HG03175 (cell line): ENCODE measurements at regions not wholly inside any gene's neighbourhood (a gene's known extent, or its start where the extent isn't known, plus 50 kb on each side); places are given as distances from the start of the nearest gene placed in this dataset.

ENCODE experiments used
- ATAC-seq: cut with Tn5 transposase; IDR thresholded peaks from one replicate; pipeline ENCODE4 v1.9.1; 2021; ENCODE audit warnings: mild to moderate bottlenecking, moderate library complexity; ENCODE audit not compliant: unreplicated experiment

GRCh38 chr5:93322974-93323860 lies 257.8 kb downstream of the NR2F1-AS1 start:
- ATAC-seq = no peak

- ATAC-seq = no peak
Measured at GRCh38 chr5:93320920-93321445, 260.0 kb downstream of the NR2F1-AS1 start.

GRCh38 chr5:93313672-93314071 lies 267.3 kb downstream of the NR2F1-AS1 start:
- ATAC-seq = no peak

GRCh38 chr5:93311881-93312280 lies 269.1 kb downstream of the NR2F1-AS1 start:
- no peak for ATAC-seq

- no peak for ATAC-seq
Measured at GRCh38 chr5:93307557-93307956, 273.5 kb downstream of the NR2F1-AS1 start.

- no peak for ATAC-seq
Measured at GRCh38 chr5:93305984-93306383, 275.0 kb downstream of the NR2F1-AS1 start.

GRCh38 chr5:93304456-93305250 lies 276.4 kb downstream of the NR2F1-AS1 start:
- no peak for ATAC-seq

- ATAC-seq = no peak
Measured at GRCh38 chr5:93303291-93303691, 277.7 kb downstream of the NR2F1-AS1 start.

GRCh38 chr5:93302711-93303110 lies 278.3 kb downstream of the NR2F1-AS1 start:
- no peak for ATAC-seq

- ATAC-seq = no peak
Measured at GRCh38 chr5:93300945-93301344, 280.1 kb downstream of the NR2F1-AS1 start.

GRCh38 chr5:93300309-93300923 lies 280.6 kb downstream of the NR2F1-AS1 start:
- ATAC-seq = no peak

- ATAC-seq = no peak
Measured at GRCh38 chr5:93299681-93300308, 281.2 kb downstream of the NR2F1-AS1 start.

- ATAC-seq = no peak
Measured at GRCh38 chr5:93297116-93297515, 283.9 kb downstream of the NR2F1-AS1 start.

GRCh38 chr5:93296338-93296737 lies 284.7 kb downstream of the NR2F1-AS1 start:
- ATAC-seq = no peak

GRCh38 chr5:93294996-93295395 lies 286.0 kb downstream of the NR2F1-AS1 start:
- ATAC-seq = no peak

GRCh38 chr5:93294199-93294598 lies 286.8 kb downstream of the NR2F1-AS1 start:
- no peak for ATAC-seq

- no peak for ATAC-seq
Measured at GRCh38 chr5:93289942-93290341, 291.1 kb downstream of the NR2F1-AS1 start.

- ATAC-seq = no peak
Measured at GRCh38 chr5:93285461-93285860, 295.6 kb downstream of the NR2F1-AS1 start.

GRCh38 chr5:93281980-93282772 lies 298.8 kb downstream of the NR2F1-AS1 start:
- no peak for ATAC-seq

GRCh38 chr5:93280518-93280917 lies 300.5 kb downstream of the NR2F1-AS1 start:
- no peak for ATAC-seq
